Fibroblast of skin of left quadriceps (primary cell): ENCODE measurements at regions not wholly inside any gene's neighbourhood (a gene's known extent, or its start where the extent isn't known, plus 50 kb on each side); places are given as distances from the start of the nearest gene placed in this dataset.
A peak's percentile ranks its signal among the peaks of the same experiment; 100 is the strongest.

Experiments used
- DNase-seq, 2 experiments: peaks; one replicate each; pipeline ENCODE4 v3.0.0-alpha.2; 2013; ENCODE audit warnings: low read depth in 2 of 2

- no peak for DNase-seq
These were observed 210.2 kb upstream of the PKDCC start for GRCh38 chr2:41837610-41838009.

GRCh38 chr2:41840702-41841551 lies 206.9 kb upstream of the PKDCC start:
- peak; percentile 93 for DNase-seq

DNA sequence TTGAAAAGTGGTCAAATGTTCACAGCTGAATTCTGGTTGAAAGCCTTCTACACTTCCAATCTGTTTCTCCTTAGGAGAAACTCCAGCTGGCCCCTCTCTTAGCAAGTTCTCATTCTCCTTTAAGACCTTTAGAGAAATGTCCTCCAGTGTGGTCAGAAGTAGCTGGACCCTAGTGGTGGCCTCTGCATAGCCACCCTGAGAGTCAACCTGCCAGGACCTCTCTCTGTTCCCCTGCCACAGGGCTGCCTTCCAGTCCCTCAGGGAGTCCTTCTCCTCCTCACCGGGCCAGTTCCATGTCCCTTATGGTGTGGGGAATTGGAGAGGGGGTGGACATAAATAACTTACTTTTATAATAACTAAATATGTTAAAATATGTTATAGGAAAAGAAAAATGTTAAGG lies 200.9 kb upstream of the PKDCC start:
- no peak for DNase-seq

DNA sequence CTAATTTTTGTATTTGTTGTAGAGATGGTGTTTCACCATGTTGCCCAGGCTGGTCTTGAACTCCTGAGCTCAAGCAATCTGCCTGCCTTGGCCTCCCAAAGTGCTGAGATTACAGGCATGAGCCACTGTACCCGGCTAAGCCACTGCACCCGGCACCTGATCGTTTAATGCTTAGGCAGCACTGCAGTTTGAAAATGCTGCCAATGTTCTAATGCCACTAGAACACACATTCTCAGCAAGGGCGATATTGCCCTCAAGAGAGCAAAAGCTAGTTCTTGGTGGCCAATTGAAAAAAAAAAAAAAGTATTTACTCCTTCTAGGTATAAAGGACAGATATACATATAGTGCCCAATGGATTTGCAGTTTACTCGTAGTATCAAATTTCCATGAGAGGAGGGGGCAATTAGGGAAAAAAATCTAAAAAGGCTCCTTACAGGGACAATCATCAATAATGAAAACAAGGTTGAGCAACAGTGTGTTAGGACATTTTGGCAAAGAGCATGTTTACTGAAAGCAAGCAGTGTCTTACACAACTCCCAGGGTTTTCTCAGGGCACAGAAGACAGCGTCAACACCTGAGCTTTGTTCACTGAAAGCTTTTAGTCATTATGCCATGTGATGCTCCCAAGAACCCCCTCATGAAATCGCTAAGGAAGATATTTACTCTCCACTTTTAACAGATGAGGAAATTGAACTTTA lies 199.9 kb upstream of the PKDCC start:
- no peak for DNase-seq

DNA sequence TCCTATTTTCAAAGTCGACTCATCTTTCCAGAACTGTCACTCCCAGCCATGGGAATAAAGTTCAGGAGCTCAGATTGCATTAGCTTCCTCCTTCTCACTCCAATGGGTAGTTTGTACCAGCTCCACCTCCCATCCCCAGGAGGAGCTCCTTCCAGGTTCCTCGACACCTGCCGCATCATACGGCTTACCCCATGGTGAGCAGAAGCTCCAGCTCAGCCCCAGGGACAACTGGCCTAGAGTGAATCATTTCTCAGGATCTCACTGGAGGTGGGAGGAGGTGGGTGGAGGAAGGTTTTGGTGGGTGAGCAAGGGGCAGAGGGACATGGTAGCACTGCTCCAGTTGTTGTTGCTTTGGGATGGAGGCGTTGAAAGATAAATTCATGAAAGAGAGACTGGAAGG lies 196.3 kb upstream of the PKDCC start:
- DNase-seq: no peak

DNA sequence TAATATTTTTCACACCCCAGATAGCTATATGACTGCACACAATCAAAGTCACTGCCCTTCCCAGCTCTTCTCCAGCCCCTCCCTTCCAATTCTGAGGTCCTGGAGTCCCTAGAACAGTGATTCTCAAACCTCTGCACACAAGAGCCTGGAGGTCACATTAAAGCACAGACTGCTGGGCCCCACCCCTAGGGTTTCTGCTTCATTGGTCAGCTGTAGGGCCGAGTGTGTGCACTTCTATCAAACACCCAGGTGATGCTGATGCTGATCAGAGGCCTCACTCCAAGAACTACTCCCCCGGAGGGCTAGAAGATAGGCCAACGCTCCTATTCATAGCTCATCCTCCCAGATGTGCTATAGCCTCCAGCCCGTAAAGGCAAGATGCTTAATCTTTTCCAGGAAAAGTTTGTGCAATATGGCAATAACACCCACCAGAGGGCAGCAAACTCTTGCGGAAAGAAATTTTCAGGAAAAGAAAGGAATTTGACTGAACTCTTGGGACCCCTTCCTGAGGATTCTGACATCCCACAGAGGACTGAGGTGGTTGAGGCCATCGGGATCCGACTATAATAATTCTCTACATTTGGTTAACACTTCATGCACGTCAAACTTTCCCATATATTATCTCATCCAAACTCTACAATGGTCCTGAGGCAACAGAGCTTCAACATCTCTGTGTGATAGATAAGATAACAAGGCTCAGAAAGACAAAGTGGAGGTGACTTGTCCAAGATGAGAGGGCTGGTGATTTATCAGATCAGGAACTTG lies 194.2 kb upstream of the PKDCC start:
- DNase-seq: peak; percentile 48 to 50

DNA sequence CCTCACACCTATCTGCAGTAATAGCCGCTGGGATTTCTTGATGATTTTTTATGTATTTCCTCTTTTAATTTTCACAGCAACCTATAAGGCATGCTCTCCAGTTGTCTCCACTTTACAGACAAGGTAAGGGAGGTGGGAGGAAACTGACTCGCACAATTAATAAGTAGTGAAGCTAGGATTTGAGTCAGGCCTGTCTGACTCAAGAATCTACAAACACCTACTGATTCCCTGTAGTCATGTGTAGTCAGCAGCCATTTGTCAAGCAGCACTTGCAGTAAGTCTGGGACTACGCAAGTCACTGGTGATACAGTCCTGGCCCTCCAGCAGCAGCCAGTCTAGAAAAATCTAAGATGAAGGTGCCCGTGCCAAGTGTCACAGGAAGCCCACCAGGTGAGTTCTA lies 193.6 kb upstream of the PKDCC start:
- DNase-seq: no peak

DNA sequence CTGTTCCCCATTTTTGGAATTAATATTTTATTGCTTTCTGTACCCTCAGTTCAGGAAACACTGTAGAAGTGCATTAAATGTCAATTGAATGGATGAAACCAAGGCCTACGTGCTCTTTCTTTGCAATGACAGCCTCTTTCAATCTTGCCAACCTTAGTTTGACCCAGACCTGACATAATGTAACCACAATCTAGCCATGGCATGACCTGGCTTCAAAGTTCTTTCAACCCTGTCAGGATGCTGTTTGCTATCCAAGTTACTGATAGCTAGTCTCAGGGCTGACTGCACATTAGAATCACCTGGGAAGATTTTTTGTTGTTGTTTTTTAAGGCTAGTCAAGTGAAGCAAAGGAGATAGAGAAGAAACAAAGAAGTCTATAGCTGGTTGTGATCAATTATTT lies 190.9 kb upstream of the PKDCC start:
- no peak for DNase-seq

DNA sequence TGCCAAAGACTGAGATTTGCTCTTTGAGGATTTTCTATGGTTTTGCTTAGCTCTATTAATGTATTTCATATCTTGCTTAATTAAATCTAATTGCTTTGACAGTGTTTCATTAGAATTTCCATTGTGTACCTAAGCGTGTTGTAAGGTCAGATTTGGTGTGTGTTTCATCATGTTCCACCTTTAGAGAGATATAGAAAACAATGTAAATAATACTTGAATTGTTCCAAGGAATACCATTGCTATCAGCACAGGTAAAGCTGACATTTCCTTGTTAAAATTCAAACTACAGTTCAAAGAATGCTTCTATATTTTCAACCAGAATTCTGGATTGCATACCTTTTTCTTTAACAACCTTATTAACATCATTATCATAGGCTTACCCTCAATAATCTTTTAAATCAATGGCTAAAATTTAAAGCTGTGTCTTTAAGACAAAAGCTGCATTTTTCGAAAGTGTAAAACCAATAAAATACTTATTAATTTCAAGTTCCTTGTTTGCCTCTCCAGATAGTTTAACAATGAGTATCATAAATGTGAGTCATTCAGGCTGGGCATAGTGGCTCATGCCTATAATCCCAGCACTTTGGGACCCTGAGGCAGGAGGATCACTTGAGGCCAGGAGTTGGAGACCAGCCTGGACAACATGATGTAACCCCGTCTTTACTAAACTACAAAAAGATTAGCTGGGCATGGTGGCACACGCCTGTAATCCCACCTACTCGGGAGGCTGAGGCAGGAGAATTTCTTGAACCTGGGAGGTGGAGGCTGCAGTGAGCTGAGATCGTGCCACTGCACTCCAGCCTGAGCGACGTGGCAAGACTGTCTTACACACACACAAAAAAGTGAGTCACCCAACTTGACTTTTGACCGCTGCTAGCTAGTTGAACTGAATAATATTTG lies 188.0 kb upstream of the PKDCC start:
- DNase-seq: no peak

DNA sequence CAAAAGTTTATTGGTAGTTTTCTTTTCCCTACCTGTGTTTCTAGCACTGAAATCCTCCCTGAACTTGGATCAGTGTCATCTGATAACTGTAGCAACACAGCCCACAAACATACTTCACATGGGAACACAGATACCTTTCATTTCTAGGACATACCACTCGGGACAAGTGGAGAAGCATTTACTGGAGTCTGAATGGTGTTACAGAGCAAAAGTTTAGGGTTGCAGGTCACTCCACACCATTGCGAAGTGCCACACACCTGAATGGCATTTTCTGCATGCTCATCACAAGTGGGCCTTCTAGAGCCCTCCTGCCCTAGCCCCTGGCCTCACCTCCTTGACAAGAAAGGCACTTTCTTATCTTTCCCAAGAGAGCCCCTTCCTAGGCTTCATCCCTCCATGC lies 184.8 kb upstream of the PKDCC start:
- no peak for DNase-seq

GRCh38 chr2:41865263-41865662 lies 182.6 kb upstream of the PKDCC start:
- no peak for DNase-seq

DNA sequence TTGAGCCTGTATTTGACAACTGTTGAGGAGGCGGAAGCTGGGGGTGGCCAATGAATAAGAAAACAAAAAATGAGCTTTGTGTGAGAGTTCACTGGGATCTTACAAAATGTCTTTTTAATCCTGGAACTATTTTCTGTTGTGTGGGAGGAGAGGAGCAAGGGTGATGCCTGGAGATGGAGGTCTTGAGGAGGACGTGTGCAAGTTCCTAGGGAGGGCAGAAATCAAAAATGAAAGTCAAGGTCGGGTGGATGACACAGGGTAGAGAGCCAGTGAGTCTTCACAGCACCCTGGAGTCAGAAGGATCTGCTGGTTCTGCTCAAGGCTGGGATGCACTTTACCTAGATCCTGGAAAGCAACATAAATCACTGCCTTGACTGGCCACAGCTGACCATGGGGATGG lies 180.3 kb upstream of the PKDCC start:
- no peak for DNase-seq

DNA sequence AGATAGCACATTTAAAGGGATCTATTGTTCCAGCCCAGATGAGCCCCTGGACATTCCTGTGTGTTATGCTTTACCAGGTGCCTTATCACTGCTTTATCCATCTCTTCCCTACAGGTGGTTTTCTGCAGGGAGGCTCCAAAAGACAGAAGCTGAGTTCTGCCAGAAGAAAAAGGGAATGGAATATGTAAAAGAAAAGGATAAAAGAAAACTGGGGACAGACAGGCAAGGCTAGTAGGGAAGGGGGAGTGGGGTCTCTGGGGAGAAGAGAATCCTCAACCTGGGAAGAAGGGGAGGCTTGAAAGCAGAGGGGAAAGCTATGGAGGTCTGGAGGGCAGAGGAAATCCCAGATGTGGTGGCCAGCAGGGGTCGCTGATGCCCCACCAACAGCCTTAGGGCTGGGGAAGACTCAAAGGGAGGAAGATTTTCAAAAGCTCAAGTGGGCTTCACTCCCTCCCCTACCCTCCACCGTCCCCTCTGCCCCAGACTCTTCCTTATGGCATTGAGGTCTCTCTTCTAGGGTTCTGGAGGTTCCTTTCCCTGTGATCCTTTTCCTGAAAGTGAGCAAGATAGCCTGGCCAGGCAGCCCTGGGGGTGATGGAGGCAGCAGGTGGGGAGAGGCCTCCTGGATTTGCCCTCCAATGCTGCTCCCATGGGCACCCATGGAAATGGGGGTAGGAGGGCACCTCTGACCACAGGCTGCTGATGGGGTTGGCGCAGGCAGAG lies 178.1 kb upstream of the PKDCC start:
- DNase-seq: peak in 1 of 2 experiments; percentile 37

- no peak for DNase-seq
These were observed 177.6 kb upstream of the PKDCC start for GRCh38 chr2:41870265-41870585.

DNA sequence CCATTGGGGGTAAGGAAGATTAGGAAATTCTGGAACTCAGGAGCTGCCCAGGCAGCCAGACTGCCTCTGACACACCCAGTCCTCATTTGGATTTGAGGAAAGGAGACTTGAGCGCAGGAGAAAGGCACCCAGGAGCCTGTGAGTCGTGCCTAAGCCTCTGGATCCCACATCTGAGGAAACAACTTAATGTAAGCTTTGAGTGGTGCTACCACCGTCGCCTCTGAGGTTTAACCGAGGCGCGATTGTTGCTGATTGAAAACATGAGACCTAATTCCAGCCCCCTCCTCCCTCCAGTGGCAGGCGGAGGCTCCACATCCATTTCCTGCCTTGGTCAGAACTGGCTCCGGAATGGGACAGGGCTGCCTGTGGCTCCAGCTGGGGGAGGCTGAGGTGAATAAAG lies 176.7 kb upstream of the PKDCC start:
- peak; percentile 39 to 40 for DNase-seq

DNA sequence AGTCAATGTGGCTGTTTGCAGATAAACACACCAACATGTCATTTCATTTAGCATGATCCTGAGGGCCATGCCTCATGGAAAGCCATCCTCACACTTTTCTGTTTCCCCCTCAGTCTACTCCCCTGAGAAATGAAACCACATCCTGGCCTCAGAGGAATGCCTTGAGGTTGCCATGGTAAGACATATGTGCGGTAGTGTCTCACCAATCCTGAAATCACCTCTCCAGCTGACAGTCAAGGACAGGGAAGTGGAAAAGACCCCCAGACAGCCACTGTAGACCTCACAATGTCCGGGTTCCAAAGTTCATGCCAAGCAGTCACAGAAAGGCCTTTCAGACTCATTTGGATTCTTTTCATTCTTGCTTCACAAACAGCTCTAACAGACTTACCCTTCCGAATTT lies 175.2 kb upstream of the PKDCC start:
- peak; percentile 73 to 75 for DNase-seq

GRCh38 chr2:41873102-41874031 lies 174.5 kb upstream of the PKDCC start:
- DNase-seq: peak; percentile 73 to 75

GRCh38 chr2:41877114-41877678 lies 170.6 kb upstream of the PKDCC start:
- DNase-seq: no peak

- DNase-seq: no peak
These were observed 169.8 kb upstream of the PKDCC start for GRCh38 chr2:41878056-41878455.
